Lower leg skin (tissue), 4 donors: ENCODE measurements at regions not wholly inside any gene's neighbourhood (a gene's known extent, or its start where the extent isn't known, plus 50 kb on each side); places are given as distances from the start of the nearest gene placed in this dataset.
"Not testable (repeated sequence)": the region's sequence is repeated elsewhere in the genome, so short reads cannot be mapped to it uniquely, and the experiment has no call there.

Source experiments
- DNase-seq, 2 donors: peaks; one replicate each; pipeline ENCODE4 v3.0.0-alpha.2; 2019; ENCODE audit warnings: low spot score in 2 of 2
- H3K4me3 ChIP-seq: fragments of 200-600 bp; sonication (generic); 2 replicates; pipeline ENCODE4 v1.5.1; 2017; ENCODE audit warnings: mild to moderate bottlenecking, low read depth; ENCODE audit not compliant: poor library complexity, severe bottlenecking
- POLR2A ChIP-seq, 2 donors: fragments of 450-650 bp; IDR thresholded peaks; one replicate each; pipeline ENCODE4 v1.6.1; 2016 to 2017; ENCODE audit warnings: antibody characterized with exemption in 2 of 2, mild to moderate bottlenecking in 1 of 2, moderate library complexity in 1 of 2
- WGBS, 2 donors: methylation state at CpG; one replicate each; pipeline ENCODE4 v1.1.5; 2018; 5-methylcytosine and 5-hydroxymethylcytosine counted together
- intact Hi-C: fragments of 100-400 bp; cut with DNase I; formaldehyde crosslinking; loops from one replicate; pipeline ENCODE4 v1.15.0; 2023; ENCODE audit warnings: low total_unique reads
- TF ChIP-seq, protein P1 (sequence below), 3 donors: fragments of 450-650 bp; IDR thresholded peaks; one replicate each; pipeline ENCODE4 v1.5.1; 2016; ENCODE audit warnings: antibody characterized with exemption in 3 of 3, mild to moderate bottlenecking in 3 of 3, moderate library complexity in 2 of 3

DNA sequence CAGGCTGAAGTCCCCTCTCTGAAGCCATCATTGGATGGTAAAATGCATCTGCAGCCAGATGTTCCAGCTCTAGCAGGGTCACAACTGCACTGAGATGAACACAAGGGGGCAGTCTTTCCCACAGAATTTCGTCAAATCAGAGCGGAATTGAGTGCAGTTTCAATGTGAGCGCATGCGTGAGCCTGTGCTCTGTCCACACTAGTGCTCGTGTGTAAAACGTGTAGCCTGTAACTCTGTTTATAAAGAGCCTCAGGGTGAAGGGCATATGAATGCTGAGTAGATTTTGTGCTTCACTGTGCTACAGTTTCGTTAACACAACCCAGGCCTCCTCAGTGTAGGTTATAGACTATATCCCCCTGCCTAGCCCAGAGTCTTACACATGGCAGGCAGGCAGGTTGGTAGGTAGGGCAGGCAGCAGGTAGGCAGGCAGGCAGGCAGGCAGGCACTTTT, 92.7 kb upstream of the GOLGA6L4 start:
- intact Hi-C loops = no loop called here
- H3K4me3 ChIP-seq = no peak overlapping the region
- TF ChIP-seq, protein P1, sequence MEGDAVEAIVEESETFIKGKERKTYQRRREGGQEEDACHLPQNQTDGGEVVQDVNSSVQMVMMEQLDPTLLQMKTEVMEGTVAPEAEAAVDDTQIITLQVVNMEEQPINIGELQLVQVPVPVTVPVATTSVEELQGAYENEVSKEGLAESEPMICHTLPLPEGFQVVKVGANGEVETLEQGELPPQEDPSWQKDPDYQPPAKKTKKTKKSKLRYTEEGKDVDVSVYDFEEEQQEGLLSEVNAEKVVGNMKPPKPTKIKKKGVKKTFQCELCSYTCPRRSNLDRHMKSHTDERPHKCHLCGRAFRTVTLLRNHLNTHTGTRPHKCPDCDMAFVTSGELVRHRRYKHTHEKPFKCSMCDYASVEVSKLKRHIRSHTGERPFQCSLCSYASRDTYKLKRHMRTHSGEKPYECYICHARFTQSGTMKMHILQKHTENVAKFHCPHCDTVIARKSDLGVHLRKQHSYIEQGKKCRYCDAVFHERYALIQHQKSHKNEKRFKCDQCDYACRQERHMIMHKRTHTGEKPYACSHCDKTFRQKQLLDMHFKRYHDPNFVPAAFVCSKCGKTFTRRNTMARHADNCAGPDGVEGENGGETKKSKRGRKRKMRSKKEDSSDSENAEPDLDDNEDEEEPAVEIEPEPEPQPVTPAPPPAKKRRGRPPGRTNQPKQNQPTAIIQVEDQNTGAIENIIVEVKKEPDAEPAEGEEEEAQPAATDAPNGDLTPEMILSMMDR (IDR thresholded peaks at IDR 0.05) = peak in 1 of 3 donors; percentile 53
- TF ChIP-seq POLR2A (IDR thresholded peaks at IDR 0.05) = no peak
- DNase-seq = peak; percentile 82 to 88
- 1 to 10% methylated on average over 7 of the region's 7 CpGs for WGBS, 2 donors

DNA sequence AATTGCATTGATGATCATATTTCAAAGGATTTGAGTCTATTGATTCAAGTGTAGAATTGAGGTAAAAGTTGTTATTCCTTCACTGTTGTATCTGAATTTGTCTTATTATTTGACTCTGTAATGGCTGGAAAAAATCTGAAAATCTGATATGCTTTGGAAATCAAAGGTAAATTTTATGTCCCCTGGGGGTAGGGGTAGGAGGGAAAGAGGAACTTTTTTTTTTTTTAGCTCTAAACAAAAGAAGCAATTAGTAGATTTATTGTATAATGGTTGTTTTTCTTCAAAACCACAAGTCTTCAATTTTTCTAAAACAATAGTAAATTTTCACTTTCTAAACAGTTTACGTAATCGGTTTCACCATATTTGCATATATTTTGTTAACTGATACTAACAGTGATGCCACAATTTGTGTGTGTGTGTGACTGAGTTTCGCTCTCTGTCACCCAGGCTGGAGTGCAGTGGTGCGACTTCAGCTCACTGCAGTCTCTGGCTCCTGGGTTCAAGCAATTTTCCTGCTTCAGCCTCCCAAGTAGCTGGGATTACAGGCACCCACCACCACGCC, 91.7 kb upstream of the GOLGA6L4 start:
- TF ChIP-seq, protein P1 (IDR thresholded peaks at IDR 0.05) = no peak
- TF ChIP-seq POLR2A (IDR thresholded peaks at IDR 0.05) = no peak
- DNase-seq = no peak
- H3K4me3 ChIP-seq = no peak overlapping the region
- 93 to 97% methylated on average over 5 of the region's 5 CpGs for WGBS, 2 donors
- intact Hi-C loops = no loop called here

DNA sequence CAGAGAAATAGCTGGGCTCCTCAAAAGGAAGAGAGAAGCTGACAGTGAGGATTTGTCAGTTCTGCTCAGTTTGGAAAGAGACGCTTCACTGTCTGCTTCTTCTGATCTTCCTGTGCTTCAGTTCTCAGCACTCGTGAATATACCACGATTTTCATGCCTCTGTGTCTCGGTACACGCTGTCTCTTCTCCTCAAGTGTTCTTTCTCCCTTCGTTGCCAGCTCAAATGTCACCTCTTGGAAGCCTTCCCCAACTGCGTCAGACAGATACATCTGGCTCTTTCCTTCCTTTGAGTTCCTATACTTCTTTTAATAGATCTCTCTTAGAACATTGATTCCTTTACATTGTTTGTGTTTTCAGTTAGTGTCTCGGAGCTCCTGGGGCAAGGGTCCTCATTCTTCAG, 90.6 kb upstream of the GOLGA6L4 start:
- 62 to 67% methylated on average over 8 of the region's 8 CpGs for WGBS, 2 donors
- DNase-seq = peak in 1 of 2 donors; percentile 65
- intact Hi-C loops, H3K4me3 ChIP-seq: not testable (repeated sequence)

DNA sequence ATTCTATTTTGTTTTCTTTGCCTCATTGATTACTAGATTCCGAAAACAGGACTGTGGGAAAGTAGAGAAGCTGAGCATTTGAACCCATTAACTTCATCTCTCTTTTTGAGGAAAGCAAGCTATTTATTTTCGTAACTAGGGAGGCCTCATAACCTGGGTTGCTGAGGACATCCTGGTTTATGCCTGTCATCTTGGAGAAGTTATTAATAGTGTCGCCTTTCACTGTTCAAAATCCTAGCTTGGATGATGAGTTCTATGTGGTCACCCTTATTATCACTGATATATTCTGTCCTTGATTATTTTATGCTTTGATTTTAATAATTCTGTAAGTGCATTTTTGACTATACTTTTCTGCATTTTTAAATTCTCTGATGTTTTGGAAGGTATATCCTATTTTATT, 89.3 kb upstream of the GOLGA6L4 start:
- intact Hi-C loops, H3K4me3 ChIP-seq: not testable (repeated sequence)

DNA sequence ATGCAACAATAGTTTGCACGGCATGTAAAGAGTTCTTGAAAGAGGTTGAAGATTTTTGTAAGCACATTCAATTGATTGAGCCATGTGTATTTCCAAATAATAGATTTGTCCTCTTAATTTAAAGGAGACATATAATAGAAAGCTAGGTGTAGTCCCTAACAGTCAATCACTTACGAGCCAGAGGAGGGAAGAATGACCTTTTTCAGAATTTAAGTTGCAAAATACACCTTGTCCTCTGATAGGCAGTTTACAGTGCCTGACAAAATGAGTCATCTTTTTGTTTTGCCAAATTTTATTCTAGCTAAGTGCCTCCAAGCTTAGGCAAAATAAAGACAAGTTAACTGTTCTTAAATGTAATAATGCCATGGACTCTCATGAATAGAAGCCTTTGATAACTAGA, 88.3 kb upstream of the GOLGA6L4 start:
- 78% methylated on average over 1 of the region's 2 CpGs; no CpG with 5 or more reads in 1 of the 2 donors for WGBS, 2 donors
- intact Hi-C loops = not testable (repeated sequence)

More for the DNA sequence above, 89.3 kb upstream of the GOLGA6L4 start:
- WGBS, 2 donors = 92% methylated on average over 3 of the region's 3 CpGs
- DNase-seq = not testable (repeated sequence)

DNA sequence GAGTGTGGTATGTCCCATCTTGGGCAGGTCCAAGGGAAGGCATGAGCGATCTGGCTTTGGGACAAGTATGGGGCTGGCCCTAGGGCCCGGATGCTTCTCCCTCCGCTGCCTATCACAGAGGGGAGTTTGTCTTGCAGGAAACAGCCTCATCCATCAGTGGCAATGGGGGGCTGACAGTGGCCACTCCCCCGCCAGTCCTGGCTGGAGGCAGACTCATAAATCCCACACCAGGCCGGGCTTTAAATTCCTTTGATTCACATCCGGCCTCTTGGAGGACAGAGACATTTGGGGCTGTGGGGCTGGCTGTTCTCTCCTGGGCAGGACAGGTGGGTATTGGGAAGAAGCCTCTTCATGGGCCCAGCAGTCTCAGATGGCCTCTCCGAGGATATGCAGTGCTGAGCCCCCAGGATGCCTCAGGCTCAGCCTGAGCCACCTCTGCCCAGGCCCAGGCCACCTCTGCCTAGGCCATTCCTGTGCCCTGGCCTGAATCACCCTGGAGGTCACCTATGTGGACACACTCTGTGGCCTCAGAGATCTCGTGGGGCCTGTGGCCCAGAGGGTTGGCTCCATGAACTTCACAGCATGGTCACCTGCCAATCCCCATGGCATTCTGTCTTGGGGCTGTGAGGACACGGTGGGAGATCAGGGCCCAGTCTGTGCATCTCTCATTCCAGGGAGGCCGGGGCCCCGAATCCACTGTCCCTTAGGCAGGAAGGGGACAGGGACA, 84.2 kb upstream of the GOLGA6L4 start:
- WGBS, 2 donors = 88 to 91% methylated on average over 11 of the region's 11 CpGs
- TF ChIP-seq, protein P1 (IDR thresholded peaks at IDR 0.05) = no peak
- TF ChIP-seq POLR2A (IDR thresholded peaks at IDR 0.05) = no peak
- no peak for DNase-seq

More for the DNA sequence above, 88.3 kb upstream of the GOLGA6L4 start:
- H3K4me3 ChIP-seq, DNase-seq: not testable (repeated sequence)

DNA sequence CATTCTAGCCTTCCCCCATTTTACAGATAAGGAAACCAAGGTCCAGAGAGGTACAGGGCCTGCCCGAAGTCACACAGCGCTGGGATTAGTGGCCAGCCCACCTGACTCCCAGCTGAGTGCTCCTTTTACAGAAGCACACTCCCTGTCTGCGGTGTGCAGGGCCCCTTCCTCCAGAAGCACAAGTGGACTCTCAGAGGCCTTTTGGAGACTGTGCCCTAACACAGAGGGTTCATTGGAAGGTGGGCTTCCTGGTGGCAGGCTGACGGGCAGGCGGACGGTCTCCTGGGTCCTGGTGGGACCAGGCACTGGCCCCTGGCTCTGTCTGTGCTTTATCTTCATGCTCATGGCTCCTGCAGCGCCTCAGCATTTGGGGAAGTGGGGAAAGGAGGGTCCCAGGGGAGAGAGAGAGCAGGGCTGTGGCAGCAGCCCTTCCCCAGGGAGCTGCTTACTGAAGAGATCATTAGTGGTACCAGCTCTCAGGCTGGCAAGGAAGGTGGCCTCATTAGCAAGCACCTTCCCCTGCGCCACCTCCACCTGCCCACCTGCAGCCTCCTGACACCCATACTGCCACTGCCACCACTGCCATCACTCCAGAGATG, 83.1 kb upstream of the GOLGA6L4 start:
- WGBS, 2 donors = 96 to 97% methylated on average over 8 of the region's 8 CpGs
- intact Hi-C loops = not testable (repeated sequence)

More for the DNA sequence above, 84.2 kb upstream of the GOLGA6L4 start:
- intact Hi-C loops = no loop called here
- no peak overlapping the region for H3K4me3 ChIP-seq

DNA sequence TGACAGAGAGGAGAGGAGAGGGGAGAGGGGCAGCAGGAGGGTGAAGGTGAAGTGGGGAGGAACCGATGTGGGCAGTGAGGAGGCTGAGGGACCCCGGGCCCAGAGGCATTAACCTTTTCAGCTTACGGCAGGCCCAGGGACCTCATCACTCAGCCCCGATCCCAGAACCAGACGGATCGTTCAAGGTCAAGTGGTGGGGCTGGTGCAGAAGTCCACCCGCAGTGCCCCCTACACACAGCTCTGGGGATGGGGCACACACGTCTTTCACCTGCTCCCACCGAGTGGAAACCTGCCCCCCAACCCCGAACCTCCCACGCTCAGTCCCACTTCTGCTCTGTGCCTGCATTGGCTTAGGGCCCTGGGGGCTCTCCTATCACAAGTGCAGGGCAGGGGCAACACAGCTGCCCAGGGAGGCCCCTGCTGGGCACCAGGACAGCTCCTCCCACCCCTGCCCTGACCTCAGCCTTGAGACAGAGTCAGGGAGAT, 81.9 kb upstream of the GOLGA6L4 start:
- WGBS, 2 donors = 84 to 87% methylated on average over 11 of the region's 11 CpGs
- intact Hi-C loops, H3K4me3 ChIP-seq, DNase-seq: not testable (repeated sequence)

More for the DNA sequence above, 83.1 kb upstream of the GOLGA6L4 start:
- not testable (repeated sequence) for DNase-seq, H3K4me3 ChIP-seq

DNA sequence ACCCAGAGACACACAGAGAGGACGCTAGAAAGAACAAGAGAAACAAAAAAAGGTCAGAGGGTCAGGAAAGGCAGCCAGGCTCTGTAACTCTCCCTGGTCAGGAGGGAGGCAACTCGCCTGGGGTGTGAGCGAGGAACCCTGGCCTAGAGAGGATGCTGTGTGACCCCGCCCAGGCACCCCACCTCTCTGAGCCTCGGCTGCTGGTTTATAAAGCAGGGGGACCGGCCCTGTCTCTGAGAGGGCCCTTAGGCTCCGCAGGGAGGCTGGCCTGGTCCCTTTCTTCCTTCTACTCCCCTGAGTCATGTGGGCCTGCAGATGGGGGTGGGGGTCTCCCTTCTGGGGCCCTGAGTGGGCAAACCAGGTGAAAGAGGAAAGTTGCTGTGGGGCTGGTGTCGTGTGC, 81.3 kb upstream of the GOLGA6L4 start:
- DNase-seq, intact Hi-C loops, H3K4me3 ChIP-seq: not testable (repeated sequence)
- WGBS, 2 donors = 88 to 90% methylated on average over 8 of the region's 8 CpGs

DNA sequence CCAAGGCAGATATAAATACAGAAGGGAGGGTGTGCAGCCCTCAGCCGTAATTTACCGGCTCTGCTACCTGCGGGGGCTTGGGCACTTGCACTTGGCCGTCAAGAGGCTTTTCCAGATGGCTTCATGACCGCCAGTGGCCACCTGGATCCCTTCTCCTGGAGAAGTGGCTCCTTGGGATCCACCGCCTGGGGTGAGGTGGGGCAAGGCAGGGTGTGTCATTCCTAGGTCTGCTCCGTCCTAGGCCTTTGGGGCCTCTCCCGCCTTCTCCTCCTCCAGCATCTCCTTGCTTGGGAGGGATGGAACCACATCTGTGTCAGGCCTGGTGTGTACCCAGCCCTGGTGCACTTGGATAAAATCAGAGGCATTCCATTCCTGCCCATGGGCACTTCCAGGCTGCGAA, 80.8 kb upstream of the GOLGA6L4 start:
- intact Hi-C loops, DNase-seq, H3K4me3 ChIP-seq: not testable (repeated sequence)
- 90 to 93% methylated on average over 9 of the region's 9 CpGs for WGBS, 2 donors

DNA sequence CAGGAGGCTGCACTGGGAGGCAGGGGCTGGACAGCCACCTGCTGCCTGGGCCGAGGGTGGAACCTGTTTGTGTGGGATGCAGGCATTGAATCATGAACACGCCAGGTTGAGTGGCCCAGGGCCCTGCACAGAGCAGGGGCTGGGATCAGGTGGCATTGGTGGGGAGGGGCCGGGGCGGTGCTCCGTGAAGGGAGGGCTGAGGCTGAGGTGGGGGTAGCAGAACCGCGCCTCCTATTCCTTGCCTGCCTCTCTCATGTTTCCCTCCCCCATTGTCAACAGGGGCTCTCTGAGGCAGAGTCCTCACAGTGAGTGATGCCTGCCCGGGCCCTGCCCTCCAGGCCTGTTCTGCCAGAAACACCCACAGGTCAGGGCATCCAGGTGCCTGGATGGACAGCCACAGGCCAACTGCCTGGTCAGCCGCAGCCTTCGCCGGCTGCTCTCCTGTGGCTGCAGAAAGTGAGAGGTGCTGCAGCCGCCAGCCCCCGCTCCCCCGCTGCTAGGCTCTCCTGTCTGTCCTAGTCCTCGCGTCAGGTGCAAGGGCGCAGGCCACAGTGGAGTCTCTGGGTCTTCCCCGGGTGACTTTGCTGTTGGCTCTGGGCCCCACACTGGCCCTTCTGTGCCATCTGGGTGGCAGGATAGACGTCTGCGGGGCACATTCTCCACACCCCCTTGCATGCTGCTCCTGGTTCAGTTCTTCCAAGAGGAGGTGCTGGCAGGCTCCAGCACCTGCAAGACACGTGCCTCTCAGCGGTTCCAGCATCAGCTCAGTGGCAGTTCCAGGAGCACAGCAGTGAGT, 79.6 kb upstream of the GOLGA6L4 start:
- not testable (repeated sequence) for DNase-seq
- 77 to 78% methylated on average over 16 to 18 of the region's 22 CpGs for WGBS, 2 donors

More for the DNA sequence above, 79.6 kb upstream of the GOLGA6L4 start:
- H3K4me3 ChIP-seq, intact Hi-C loops: not testable (repeated sequence)
